ENCODE measurements at regions not wholly inside any gene's neighbourhood (a gene's known extent, or its start where the extent isn't known, plus 50 kb on each side); places are given as distances from the start of the nearest gene placed in this dataset.
A peak's percentile ranks its signal among the peaks of the same experiment; 100 is the strongest.
"Not testable (repeated sequence)": the region's sequence is repeated elsewhere in the genome, so short reads cannot be mapped to it uniquely, and the experiment has no call there.

- no peak for TF ChIP-seq CTCF (conservative IDR thresholded peaks at IDR 0.05; ENCODE audit: low read depth)
- CTCF ChIA-PET: interaction anchor here (0.6 to 0.7 kb wide), 3 partner anchors 126 to 1450 kb away, joined by 3 to 7 read pairs (median 6); no protein-coding TSS in a partner anchor
- H3K27ac ChIP-seq: no peak overlapping the region
- POLR2A ChIA-PET (ENCODE audit: low non-redundant PET): no interaction called here
- no peak for DNase-seq (ENCODE audit: low spot score)
Observed at GRCh38 chr3:177807150-177807875, 610.0 kb upstream of the TBL1XR1 start.

GRCh38 chr3:177808928-177809478, 611.7 kb upstream of the TBL1XR1 start:
- POLR2A ChIA-PET (ENCODE audit: low non-redundant PET); CTCF ChIA-PET; DNase-seq (ENCODE audit: low spot score): not testable (repeated sequence)
- H3K27ac ChIP-seq: peak overlapping the region; percentile 17; the same call in 1 of the 2 replicates

GRCh38 chr3:177810162-177810623, 612.9 kb upstream of the TBL1XR1 start:
- peak; percentile 41 for DNase-seq (ENCODE audit: low spot score)
- POLR2A ChIA-PET (ENCODE audit: low non-redundant PET): no interaction called here
- no peak for TF ChIP-seq CTCF (conservative IDR thresholded peaks at IDR 0.05; ENCODE audit: low read depth)
- CTCF ChIA-PET: no interaction called here
- no peak overlapping the region for H3K27ac ChIP-seq

- H3K27ac ChIP-seq: no peak overlapping the region
- POLR2A ChIA-PET (ENCODE audit: low non-redundant PET): no interaction called here
- TF ChIP-seq CTCF (conservative IDR thresholded peaks at IDR 0.05; ENCODE audit: low read depth): no peak
- DNase-seq (ENCODE audit: low spot score): no peak
- CTCF ChIA-PET: no interaction called here
Observed at GRCh38 chr3:177811112-177811511, 613.8 kb upstream of the TBL1XR1 start.

GRCh38 chr3:177811835-177812234, 614.6 kb upstream of the TBL1XR1 start:
- DNase-seq (ENCODE audit: low spot score): no peak
- CTCF ChIA-PET: interaction anchor here (0.7 kb wide), 1 partner anchor 34 kb away, joined by 3 read pairs; no protein-coding TSS in a partner anchor
- H3K27ac ChIP-seq: no peak overlapping the region
- TF ChIP-seq CTCF (conservative IDR thresholded peaks at IDR 0.05; ENCODE audit: low read depth): no peak
- POLR2A ChIA-PET (ENCODE audit: low non-redundant PET): no interaction called here

- no peak for TF ChIP-seq CTCF (conservative IDR thresholded peaks at IDR 0.05; ENCODE audit: low read depth)
- CTCF ChIA-PET: no interaction called here
- no peak for DNase-seq (ENCODE audit: low spot score)
- POLR2A ChIA-PET (ENCODE audit: low non-redundant PET): no interaction called here
- H3K27ac ChIP-seq: no peak overlapping the region
Observed at GRCh38 chr3:177812492-177812891, 615.2 kb upstream of the TBL1XR1 start.

GRCh38 chr3:177813322-177813721, 616.0 kb upstream of the TBL1XR1 start:
- DNase-seq (ENCODE audit: low spot score): no peak
- no peak overlapping the region for H3K27ac ChIP-seq
- POLR2A ChIA-PET (ENCODE audit: low non-redundant PET): no interaction called here
- no peak for TF ChIP-seq CTCF (conservative IDR thresholded peaks at IDR 0.05; ENCODE audit: low read depth)
- CTCF ChIA-PET: interaction anchor here (0.6 kb wide), 1 partner anchor 1392 kb away, joined by 3 read pairs; no protein-coding TSS in a partner anchor

Measured in RWPE1 (cell line).